Activated CD4-positive, alpha-beta T cell treated with anti-CD3 and anti-CD28 coated beads for 4 hours (primary cell): ENCODE measurements at regions not wholly inside any gene's neighbourhood (a gene's known extent, or its start where the extent isn't known, plus 50 kb on each side); places are given as distances from the start of the nearest gene placed in this dataset.

Source experiments
- DNase-seq, 2 donors: peaks; one replicate each; pipeline ENCODE4 v3.0.0-alpha.2; 2020

- no peak for DNase-seq
These were observed 99.4 kb upstream of the FRMD6 start for GRCh38 chr14:51552275-51552674.

GRCh38 chr14:51552768-51553404 is 98.8 kb upstream of the FRMD6 start:
- DNase-seq: no peak

- no peak for DNase-seq
These were observed 97.3 kb upstream of the FRMD6 start for GRCh38 chr14:51554339-51554920.

- DNase-seq: no peak
These were observed 96.8 kb upstream of the FRMD6 start for GRCh38 chr14:51554953-51555352.

- DNase-seq: no peak
These were observed 90.6 kb upstream of the FRMD6 start for GRCh38 chr14:51561141-51561540.

GRCh38 chr14:51562816-51563215 is 88.9 kb upstream of the FRMD6 start:
- DNase-seq: no peak

- no peak for DNase-seq
These were observed 88.2 kb upstream of the FRMD6 start for GRCh38 chr14:51563560-51563959.

- no peak for DNase-seq
These were observed 87.2 kb upstream of the FRMD6 start for GRCh38 chr14:51564460-51564859.

GRCh38 chr14:51564986-51565604 is 86.6 kb upstream of the FRMD6 start:
- DNase-seq: no peak

- DNase-seq: no peak
These were observed 84.7 kb upstream of the FRMD6 start for GRCh38 chr14:51566831-51567582.

GRCh38 chr14:51568366-51568765 is 83.3 kb upstream of the FRMD6 start:
- no peak for DNase-seq

GRCh38 chr14:51573607-51574006 is 78.1 kb upstream of the FRMD6 start:
- DNase-seq: no peak

GRCh38 chr14:51574009-51574408 is 77.7 kb upstream of the FRMD6 start:
- no peak for DNase-seq

GRCh38 chr14:51575349-51576116 is 76.2 kb upstream of the FRMD6 start:
- no peak for DNase-seq

GRCh38 chr14:51576117-51576430 is 75.6 kb upstream of the FRMD6 start:
- no peak for DNase-seq

GRCh38 chr14:51576879-51577278 is 74.8 kb upstream of the FRMD6 start:
- DNase-seq: no peak

GRCh38 chr14:51578853-51579252 is 72.9 kb upstream of the FRMD6 start:
- no peak for DNase-seq

GRCh38 chr14:51581017-51581881 is 70.5 kb upstream of the FRMD6 start:
- no peak for DNase-seq

- no peak for DNase-seq
These were observed 69.3 kb upstream of the FRMD6 start for GRCh38 chr14:51582437-51582836.

- DNase-seq: no peak
These were observed 66.7 kb upstream of the FRMD6 start for GRCh38 chr14:51585055-51585454.

GRCh38 chr14:51592836-51593235 is 58.9 kb upstream of the FRMD6 start:
- DNase-seq: no peak

- DNase-seq: no peak
These were observed 58.3 kb upstream of the FRMD6 start for GRCh38 chr14:51593397-51593796.
